Vagina (tissue), 2 donors: ENCODE measurements at regions not wholly inside any gene's neighbourhood (a gene's known extent, or its start where the extent isn't known, plus 50 kb on each side); places are given as distances from the start of the nearest gene placed in this dataset. TPM values are rescaled to one million over a fixed set of nuclear protein-coding genes. Genes with fewer than 3 reads are reported as not detected.
"Not testable (repeated sequence)": the region's sequence is repeated elsewhere in the genome, so short reads cannot be mapped to it uniquely, and the experiment has no call there.

Experiments used
- DNase-seq, 2 donors: peaks; one replicate each; pipeline ENCODE4 v3.0.0-alpha.2; 2017; ENCODE audit errors: extremely low spot score in 2 of 2
- H3K27ac ChIP-seq: fragments of 200-600 bp; sonication (generic); one replicate; pipeline ENCODE4 v1.5.1; 2019
- H3K27me3 ChIP-seq: fragments of 200-600 bp; sonication (generic); one replicate; pipeline ENCODE4 v1.5.1; 2019
- H3K36me3 ChIP-seq, 2 donors: fragments of 200-600 bp; sonication (generic); one replicate each; pipeline ENCODE4 v1.5.1; 2017 to 2019
- H3K4me1 ChIP-seq: fragments of 200-600 bp; sonication (generic); one replicate; pipeline ENCODE4 v1.5.1; 2019
- H3K4me3 ChIP-seq, 2 donors: fragments of 200-600 bp; sonication (generic); 1 replicate in 1 of 2; 2 replicates in 1 of 2; pipeline ENCODE4 v1.5.1; 2016 to 2019
- H3K9me3 ChIP-seq: fragments of 200-600 bp; sonication (generic); one replicate; pipeline ENCODE4 v1.5.1; 2019
- CTCF ChIP-seq, 3 experiments: fragments of 450-650 bp in 2 of 3; fragments of 200-600 bp in 1 of 3; sonication (generic) in 1 of 3; IDR thresholded peaks; one replicate each; pipeline ENCODE4 v1.5.1; 2017 to 2019; ENCODE audit warnings: antibody characterized with exemption in 3 of 3, mild to moderate bottlenecking in 2 of 3, moderate library complexity in 2 of 3
- POLR2A ChIP-seq, 2 donors: fragments of 450-650 bp; IDR thresholded peaks; one replicate each; pipeline ENCODE4 v1.6.1; 2017; ENCODE audit warnings: antibody characterized with exemption in 2 of 2, mild to moderate bottlenecking in 2 of 2, moderate library complexity in 2 of 2
- POLR2AphosphoS5 ChIP-seq, 2 donors: sonication (generic); formaldehyde crosslinking; IDR thresholded peaks; one replicate each; pipeline ENCODE4 v1.9.0; 2017; ENCODE audit warnings: antibody characterized with exemption in 2 of 2, mild to moderate bottlenecking in 2 of 2, low read depth in 1 of 2; ENCODE audit not compliant: insufficient read depth in 1 of 2
- intact Hi-C: fragments of 100-400 bp; cut with DNase I; formaldehyde crosslinking; loops from one replicate; pipeline ENCODE4 v1.15.1; 2023
- small RNA-seq: library from RNA; depleted of rRNA; stranded (forward); fragments of <200 nt; gene quantifications from one replicate; pipeline ENCODE3, GENCODE V24; 2016

GRCh38 chr21:10463156-10463555 lies 58.2 kb upstream of the TPTE start:
- no peaks in the 10 kb centered on the region for H3K36me3 ChIP-seq
- no peaks in the 10 kb centered on the region for H3K27me3 ChIP-seq
- no peaks in the 10 kb centered on the region for H3K9me3 ChIP-seq
- no peak overlapping the region for H3K27ac ChIP-seq
- H3K4me1 ChIP-seq, result no peaks in the 10 kb centered on the region
- no peak for DNase-seq
- H3K4me3 ChIP-seq, result no peak overlapping the region
- intact Hi-C loops, result no loop called here
- TF ChIP-seq POLR2A (IDR thresholded peaks at IDR 0.05) (no peak), CTCF (IDR thresholded peaks at IDR 0.05) (no peak), POLR2AphosphoS5 (IDR thresholded peaks at IDR 0.05; ENCODE audit: insufficient read depth in 1 of 2, low read depth in 1 of 2) (no peak)

- no peaks in the 10 kb centered on the region for H3K27me3 ChIP-seq
- H3K36me3 ChIP-seq, result no peaks in the 10 kb centered on the region
- TF ChIP-seq CTCF (IDR thresholded peaks at IDR 0.05) (no peak), POLR2A (IDR thresholded peaks at IDR 0.05) (no peak), POLR2AphosphoS5 (IDR thresholded peaks at IDR 0.05; ENCODE audit: insufficient read depth in 1 of 2, low read depth in 1 of 2) (no peak)
- no peaks in the 10 kb centered on the region for H3K9me3 ChIP-seq
- H3K27ac ChIP-seq, result no peak overlapping the region
- no peak overlapping the region for H3K4me3 ChIP-seq
- intact Hi-C loops, result no loop called here
- no peak for DNase-seq
- no peaks in the 10 kb centered on the region for H3K4me1 ChIP-seq
Observed at GRCh38 chr21:10464975-10465374, 56.4 kb upstream of the TPTE start.

GRCh38 chr21:10465524-10466110 lies 55.8 kb upstream of the TPTE start:
- not testable (repeated sequence) for H3K9me3 ChIP-seq

GRCh38 chr21:10466200-10466599 lies 55.2 kb upstream of the TPTE start:
- Histone ChIP-seq H3K27me3 (no peaks in the 10 kb centered on the region), H3K36me3 (no peaks in the 10 kb centered on the region), H3K4me1 (no peaks in the 10 kb centered on the region), H3K9me3 (no peaks in the 10 kb centered on the region), H3K27ac (no peak overlapping the region), H3K4me3 (no peak overlapping the region)
- DNase-seq, result no peak
- no peak for TF ChIP-seq CTCF (IDR thresholded peaks at IDR 0.05)
- intact Hi-C loops, result no loop called here

More at GRCh38 chr21:10465524-10466110, 55.8 kb upstream of the TPTE start:
- H3K27ac ChIP-seq, intact Hi-C loops, H3K4me3 ChIP-seq, H3K27me3 ChIP-seq, H3K4me1 ChIP-seq, H3K36me3 ChIP-seq: not testable (repeated sequence)
- DNase-seq, result peak in 1 of 2 donors; percentile 99

Small RNA genes in the stretch of these regions (small RNA-seq; reads per million reads assigned to genes)
- not detected for gene AF254983.2
